GM23248 (cell line): ENCODE measurements at regions not wholly inside any gene's neighbourhood (a gene's known extent, or its start where the extent isn't known, plus 50 kb on each side); places are given as distances from the start of the nearest gene placed in this dataset.

Source experiments
- DNase-seq: peaks from one replicate; pipeline ENCODE4 v3.0.0-alpha.2; 2015
- H2AFZ ChIP-seq: fragments of 200-600 bp; sonication (generic); 2 replicates; pipeline ENCODE4 v1.6.1; 2016; ENCODE audit warnings: antibody characterized with exemption
- H3F3A ChIP-seq: fragments of 200-600 bp; sonication (generic); 2 replicates; pipeline ENCODE4 v1.6.1; 2016; ENCODE audit warnings: mild to moderate bottlenecking, antibody characterized with exemption, mixed run types; ENCODE audit not compliant: insufficient read depth
- H3K27ac ChIP-seq: fragments of 200-600 bp; sonication (generic); 2 replicates; pipeline ENCODE4 v1.5.1; 2016; ENCODE audit warnings: mild to moderate bottlenecking
- H3K27me3 ChIP-seq: fragments of 200-600 bp; sonication (generic); replicated peaks from 2 replicates; pipeline ENCODE4 v1.6.1; 2016; ENCODE audit warnings: mild to moderate bottlenecking; ENCODE audit not compliant: insufficient read depth
- H3K36me3 ChIP-seq: fragments of 200-600 bp; sonication (generic); 2 replicates; pipeline ENCODE4 v1.6.1; 2016; ENCODE audit warnings: low read depth, mild to moderate bottlenecking
- H3K4me1 ChIP-seq: fragments of 200-600 bp; sonication (generic); 2 replicates; pipeline ENCODE4 v1.6.1; 2016; ENCODE audit warnings: mild to moderate bottlenecking; ENCODE audit not compliant: insufficient read depth
- H3K4me2 ChIP-seq: fragments of 200-600 bp; sonication (generic); one replicate; pipeline ENCODE4 v1.6.1; 2016; ENCODE audit warnings: mild to moderate bottlenecking; ENCODE audit not compliant: unreplicated experiment
- H3K4me3 ChIP-seq: fragments of 200-600 bp; sonication (generic); 2 replicates; pipeline ENCODE4 v1.5.1; 2016; ENCODE audit warnings: mild to moderate bottlenecking
- H3K79me2 ChIP-seq: fragments of 200-600 bp; sonication (generic); 2 replicates; pipeline ENCODE4 v1.6.1; 2016; ENCODE audit warnings: mild to moderate bottlenecking; ENCODE audit not compliant: insufficient read depth
- H3K9ac ChIP-seq: fragments of 200-600 bp; sonication (generic); 2 replicates; pipeline ENCODE4 v1.6.1; 2016; ENCODE audit warnings: mild to moderate bottlenecking
- H3K9me2 ChIP-seq: fragments of 200-600 bp; sonication (generic); 2 replicates; pipeline ENCODE4 v1.6.1; 2016; ENCODE audit warnings: mixed run types, mild to moderate bottlenecking, moderate library complexity; ENCODE audit not compliant: insufficient read depth
- H3K9me3 ChIP-seq: fragments of 200-600 bp; sonication (generic); one replicate; pipeline ENCODE4 v1.6.1; 2017; ENCODE audit warnings: low read depth
- H4K20me1 ChIP-seq: fragments of 200-600 bp; sonication (generic); 2 replicates; pipeline ENCODE4 v1.6.0; 2016; ENCODE audit not compliant: insufficient read depth
- EZH2 ChIP-seq: fragments of 200-600 bp; sonication (generic); IDR thresholded peaks from 2 replicates; pipeline ENCODE4 v1.6.1; 2018; ENCODE audit warnings: antibody characterized with exemption, mild to moderate bottlenecking; ENCODE audit not compliant: insufficient read depth, poor library complexity, severe bottlenecking
- EZH2phosphoT487 ChIP-seq: fragments of 200-600 bp; sonication (generic); IDR thresholded peaks from 2 replicates; pipeline ENCODE4 v1.6.1; 2018; ENCODE audit warnings: antibody characterized with exemption, moderate library complexity, mild to moderate bottlenecking, low read depth; ENCODE audit not compliant: insufficient read depth
- WGBS, 2 experiments: methylation state at CpG; one replicate each; pipeline ENCODE4 v1.1.6; 2015 to 2017; ENCODE audit warnings: low lambda C conversion rate in 2 of 2, low coverage in 1 of 2; ENCODE audit errors: missing lambda C conversion rate in 2 of 2; 5-methylcytosine and 5-hydroxymethylcytosine counted together
- in situ Hi-C: fragments of 300-500 bp; cut with MboI; formaldehyde crosslinking; loops from 2 replicates; pipeline ENCODE4 v1.15.0; 2020

DNA sequence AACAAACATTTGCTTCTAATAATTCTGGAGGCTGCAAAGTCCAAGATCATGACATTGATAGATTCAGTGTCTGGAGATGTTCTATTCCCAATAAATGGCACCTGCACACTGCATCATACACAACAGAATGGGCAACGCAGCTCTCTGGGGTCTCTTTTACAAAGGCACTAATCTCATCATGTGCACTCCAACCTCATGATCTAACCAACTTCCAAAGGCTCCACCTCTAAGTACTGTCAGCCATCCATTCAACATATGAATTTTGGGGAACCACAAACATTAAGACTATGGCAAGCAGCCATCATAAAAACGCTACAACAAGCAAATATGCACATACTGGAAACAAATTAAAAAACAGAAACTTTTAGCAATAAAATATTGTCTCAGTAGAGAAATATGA lies 121.1 kb downstream of the CYLC2 start:
- Histone ChIP-seq H2AFZ (no peak overlapping the region), H3K27me3 (no peaks in the 10 kb centered on the region), H3K9me2 (no peaks in the 10 kb centered on the region), H3K4me1 (no peaks in the 10 kb centered on the region), H3K36me3 (no peaks in the 10 kb centered on the region), H3K4me3 (no peak overlapping the region), H3K27ac (no peak overlapping the region), H3K9ac (no peak overlapping the region), H3K4me2 (no peak overlapping the region), H4K20me1 (no peaks in the 10 kb centered on the region), H3K79me2 (no peaks in the 10 kb centered on the region), H3K9me3 (no peaks in the 10 kb centered on the region), H3F3A (no peaks in the 10 kb centered on the region)
- 2 to 5% methylated on average over 2 of the region's 2 CpGs for WGBS, 2 experiments
- in situ Hi-C loops, result no loop called here
- no peak for DNase-seq
- TF ChIP-seq EZH2 (no peak), EZH2phosphoT487 (no peak)

- TF ChIP-seq EZH2phosphoT487 (no peak), EZH2 (no peak)
- Histone ChIP-seq H4K20me1 (no peaks in the 10 kb centered on the region), H3K4me1 (no peaks in the 10 kb centered on the region), H3F3A (no peaks in the 10 kb centered on the region), H3K9me2 (no peaks in the 10 kb centered on the region), H3K27ac (no peak overlapping the region), H3K36me3 (no peaks in the 10 kb centered on the region), H3K79me2 (no peaks in the 10 kb centered on the region), H3K27me3 (no peaks in the 10 kb centered on the region), H3K4me3 (no peak overlapping the region), H3K9ac (no peak overlapping the region), H2AFZ (no peak overlapping the region), H3K9me3 (peaks cover 5% of the 10 kb centered on the region), H3K4me2 (no peak overlapping the region)
- in situ Hi-C loops, result no loop called here
- no peak for DNase-seq
- 5 to 8% methylated on average over 2 of the region's 2 CpGs for WGBS, 2 experiments
Measured at GRCh38 chr9:103126494-103126893, 131.4 kb downstream of the CYLC2 start.

DNA sequence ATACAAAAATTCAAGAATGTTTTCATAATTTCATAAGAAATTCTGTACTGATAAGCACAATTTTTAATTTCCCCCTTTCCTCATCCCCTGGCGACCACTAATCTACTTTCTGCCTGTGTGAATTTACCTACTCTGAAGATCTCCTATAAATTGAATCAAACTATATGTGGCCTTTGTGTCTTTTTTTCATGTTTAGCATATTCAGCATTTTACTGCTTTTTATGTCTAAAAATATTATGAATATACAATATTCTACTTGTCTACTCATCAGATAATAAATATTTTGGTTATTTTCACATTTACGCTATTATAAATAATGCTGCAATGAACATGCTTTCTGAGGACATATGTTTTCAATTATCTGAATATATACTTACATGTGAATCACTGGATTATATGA lies 144.8 kb downstream of the CYLC2 start:
- no peaks in the 10 kb centered on the region for H3F3A ChIP-seq
- no peaks in the 10 kb centered on the region for H3K79me2 ChIP-seq
- 35 to 42% methylated on average over 2 of the region's 2 CpGs for WGBS, 2 experiments
- no peak for TF ChIP-seq EZH2phosphoT487
- no peak for TF ChIP-seq EZH2
- in situ Hi-C loops, result no loop called here
- H4K20me1 ChIP-seq, result no peaks in the 10 kb centered on the region
- H3K9ac ChIP-seq, result no peak overlapping the region
- no peaks in the 10 kb centered on the region; the same call in 1 of the 2 replicates for H3K9me2 ChIP-seq
- H3K27me3 ChIP-seq, result no peaks in the 10 kb centered on the region
- H3K4me2 ChIP-seq, result no peak overlapping the region
- DNase-seq, result no peak
- H3K9me3 ChIP-seq, result no peaks in the 10 kb centered on the region
- no peak overlapping the region for H2AFZ ChIP-seq
- no peak overlapping the region for H3K4me3 ChIP-seq
- H3K27ac ChIP-seq, result no peak overlapping the region
- H3K36me3 ChIP-seq, result no peaks in the 10 kb centered on the region
- no peaks in the 10 kb centered on the region for H3K4me1 ChIP-seq

DNA sequence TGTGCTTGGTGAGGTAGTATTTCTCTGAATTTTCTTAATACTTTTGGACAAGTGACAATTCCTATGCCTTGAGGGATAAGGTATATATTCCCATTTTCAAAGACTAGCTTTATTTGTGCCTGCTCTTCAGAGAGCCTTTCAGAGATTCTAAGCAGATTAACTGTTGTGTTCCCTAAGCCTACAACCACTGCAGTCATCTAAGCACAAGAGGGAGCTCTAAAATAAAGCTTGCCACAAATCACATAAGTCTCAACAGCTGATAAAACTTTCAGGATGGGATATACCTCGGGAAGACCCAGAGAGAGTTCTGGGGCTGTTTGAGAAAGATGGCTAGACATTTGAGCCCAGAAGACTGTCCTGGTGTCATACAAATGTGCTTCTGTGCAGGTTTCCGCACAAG lies 157.3 kb downstream of the CYLC2 start:
- 13 to 14% methylated on average over 2 of the region's 2 CpGs for WGBS, 2 experiments
- no peaks in the 10 kb centered on the region for H3K9me2 ChIP-seq
- H3K4me2 ChIP-seq, result no peak overlapping the region
- no peaks in the 10 kb centered on the region for H4K20me1 ChIP-seq
- H2AFZ ChIP-seq, result no peak overlapping the region
- TF ChIP-seq EZH2 (no peak), EZH2phosphoT487 (no peak)
- H3K36me3 ChIP-seq, result no peaks in the 10 kb centered on the region
- no peaks in the 10 kb centered on the region for H3F3A ChIP-seq
- DNase-seq, result no peak
- no peaks in the 10 kb centered on the region for H3K4me1 ChIP-seq
- in situ Hi-C loops, result no loop called here
- no peak overlapping the region for H3K9ac ChIP-seq
- no peak overlapping the region for H3K27ac ChIP-seq
- no peak overlapping the region for H3K4me3 ChIP-seq
- no peaks in the 10 kb centered on the region for H3K27me3 ChIP-seq
- H3K9me3 ChIP-seq, result peaks cover 4% of the 10 kb centered on the region
- no peaks in the 10 kb centered on the region for H3K79me2 ChIP-seq

DNA sequence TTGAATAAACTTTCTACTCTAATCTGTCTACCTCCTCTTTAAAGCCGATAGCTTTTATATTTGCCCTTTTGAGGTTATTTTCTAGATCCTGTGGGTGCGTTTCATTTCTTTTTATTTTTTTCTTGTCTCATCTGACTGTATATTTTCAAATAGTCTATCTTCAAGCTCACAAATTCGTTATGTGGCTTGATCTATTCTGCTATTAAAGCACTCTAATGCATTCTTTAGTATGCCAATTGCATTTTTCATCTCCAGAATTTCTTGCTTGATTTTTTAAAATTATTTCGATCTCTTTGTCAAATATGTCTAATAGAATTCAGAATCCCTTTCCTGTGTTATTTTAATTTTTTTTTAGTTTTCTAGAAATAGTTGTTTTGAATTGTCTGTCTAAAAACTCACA lies 172.4 kb downstream of the CYLC2 start:
- Histone ChIP-seq H3K27ac (no peak overlapping the region), H3F3A (no peaks in the 10 kb centered on the region), H3K4me1 (no peaks in the 10 kb centered on the region), H2AFZ (no peak overlapping the region), H3K9me3 (no peaks in the 10 kb centered on the region), H3K4me3 (no peak overlapping the region), H3K36me3 (no peaks in the 10 kb centered on the region), H3K9ac (no peak overlapping the region), H3K9me2 (no peaks in the 10 kb centered on the region), H3K79me2 (no peaks in the 10 kb centered on the region), H4K20me1 (no peaks in the 10 kb centered on the region), H3K4me2 (no peak overlapping the region), H3K27me3 (no peaks in the 10 kb centered on the region)
- WGBS, 2 experiments, result 24 to 34% methylated on average over 4 of the region's 4 CpGs
- DNase-seq, result no peak
- TF ChIP-seq EZH2phosphoT487 (no peak), EZH2 (no peak)
- in situ Hi-C loops, result no loop called here
